Endothelial cell of umbilical vein (primary cell): ENCODE measurements at regions not wholly inside any gene's neighbourhood (a gene's known extent, or its start where the extent isn't known, plus 50 kb on each side); places are given as distances from the start of the nearest gene placed in this dataset.

ENCODE experiments used
- BruUV-seq: library from RNA; stranded (reverse); fragments of 400-500 nt; replicated peaks from 2 replicates; lab custom pipeline; 2021; lab: Mats Ljungman, UMichigan
- CTCF ChIA-PET: fragments of 300-600, 350-600 bp; sonication (Branson Sonifier 250); formaldehyde crosslinking; loops from one replicate; lab custom pipeline; 2021; ENCODE audit warnings: antibody characterized with exemption, inconsistent platforms; lab: Charles Lee
- POLR2A ChIA-PET: fragments of 300-600, 350-600 bp; sonication (Branson Sonifier 250); formaldehyde crosslinking; loops from one replicate; lab custom pipeline; 2021; ENCODE audit warnings: antibody characterized with exemption, inconsistent platforms; lab: Charles Lee
- DNase-seq: peaks from one replicate; pipeline ENCODE4 v3.0.0-alpha.2; 2011; ENCODE audit warnings: low read depth, low spot score
- FAIRE-seq: peaks from 2 replicates; lab custom pipeline; 2011; peaks lifted over from hg19 to GRCh38; lab: Jason Lieb, UNC
- H2AFZ ChIP-seq: 2 replicates; pipeline ENCODE4 v1.6.0; 2012; ENCODE audit warnings: low read depth, low read length, control low read depth, inconsistent platforms
- H3K27ac ChIP-seq: 2 replicates; pipeline ENCODE4 v1.5.1; 2011; ENCODE audit warnings: low read depth, mild to moderate bottlenecking, control low read depth, low read length, moderate library complexity; ENCODE audit not compliant: insufficient read depth
- H3K27me3 ChIP-seq, 2 experiments: 2 replicates each; pipeline versions ENCODE4 v1.6.0 to v1.6.1; 2011; ENCODE audit warnings: low read length in 2 of 2, mixed read lengths in 1 of 2; ENCODE audit not compliant: control insufficient read depth in 2 of 2, insufficient read depth in 2 of 2
- H3K36me3 ChIP-seq, 2 experiments: 2 replicates in 1 of 2; 3 replicates in 1 of 2; pipeline ENCODE4 v1.5.1; 2011; ENCODE audit warnings: low read length in 2 of 2, mild to moderate bottlenecking in 1 of 2, moderate library complexity in 1 of 2; ENCODE audit not compliant: control insufficient read depth in 2 of 2, insufficient read depth in 2 of 2; ENCODE audit errors: extremely low read depth in 1 of 2
- H3K4me1 ChIP-seq: 3 replicates; pipeline ENCODE4 v1.5.1; 2011; ENCODE audit warnings: mild to moderate bottlenecking, low read length; ENCODE audit not compliant: control insufficient read depth, insufficient read depth; ENCODE audit errors: extremely low read depth
- H3K4me2 ChIP-seq: 2 replicates; pipeline ENCODE4 v1.6.1; 2011; ENCODE audit warnings: low read length, control low read depth, mixed read lengths; ENCODE audit not compliant: insufficient read depth
- H3K4me3 ChIP-seq, 3 experiments: fragments of 200-600 bp in 1 of 3; sonication (generic), shearing (Covaris generic) in 1 of 3; replicated peaks in 1 of 3; 2 replicates each; pipeline ENCODE4 v1.5.1; 2011 to 2016; ENCODE audit warnings: control low read depth in 3 of 3, low read length in 3 of 3, mild to moderate bottlenecking in 2 of 3, inconsistent platforms in 1 of 3, low read depth in 1 of 3, moderate library complexity in 1 of 3; ENCODE audit not compliant: insufficient read depth in 1 of 3
- H3K79me2 ChIP-seq: 2 replicates; pipeline ENCODE4 v1.6.0; 2012; ENCODE audit warnings: low read length, inconsistent platforms; ENCODE audit not compliant: control insufficient read depth, insufficient read depth
- H3K9ac ChIP-seq: replicated peaks from 2 replicates; pipeline ENCODE3; 2011; ENCODE audit warnings: low read length, control low read depth; ENCODE audit not compliant: insufficient read depth; ENCODE audit errors: extremely low read depth
- H3K9me1 ChIP-seq: replicated peaks from 3 replicates; pipeline ENCODE4 v1.6.0; 2011; ENCODE audit warnings: mild to moderate bottlenecking, low read length; ENCODE audit not compliant: control insufficient read depth, insufficient read depth; ENCODE audit errors: extremely low read depth
- H3K9me3 ChIP-seq: replicated peaks from 2 replicates; pipeline ENCODE4 v1.5.1; 2012; ENCODE audit warnings: low read length, inconsistent platforms; ENCODE audit not compliant: control insufficient read depth, insufficient read depth
- H4K20me1 ChIP-seq: replicated peaks from 2 replicates; pipeline ENCODE3; 2011; ENCODE audit warnings: mild to moderate bottlenecking, low read length; ENCODE audit not compliant: control insufficient read depth, insufficient read depth; ENCODE audit errors: extremely low read depth
- CTCF ChIP-seq, 2 donors: IDR thresholded peaks; 1 replicate in 1 of 2; 2 replicates in 1 of 2; pipeline ENCODE4 v1.5.1; 2011; ENCODE audit warnings: low read length in 2 of 2, mild to moderate bottlenecking in 2 of 2, moderate library complexity in 2 of 2, control low read depth in 1 of 2, inconsistent platforms in 1 of 2, low read depth in 1 of 2; ENCODE audit not compliant: insufficient read depth in 1 of 2; ENCODE audit errors: extremely low read depth in 1 of 2
- EZH2 ChIP-seq: IDR thresholded peaks from 2 replicates; pipeline ENCODE4 v1.6.1; 2012; ENCODE audit warnings: borderline replicate concordance, low read depth, mild to moderate bottlenecking, moderate library complexity, low read length, inconsistent platforms; ENCODE audit not compliant: severe bottlenecking
- FOS ChIP-seq: IDR thresholded peaks from 2 replicates; pipeline ENCODE4 v1.6.1; 2011; ENCODE audit warnings: mild to moderate bottlenecking, low read length, moderate library complexity, borderline replicate concordance; ENCODE audit not compliant: insufficient read depth
- GATA2 ChIP-seq: IDR thresholded peaks from 2 replicates; pipeline ENCODE4 v1.7.0; 2011; ENCODE audit warnings: low read depth, mild to moderate bottlenecking, moderate library complexity, mixed read lengths, low read length; ENCODE audit not compliant: insufficient read length, insufficient read depth
- JUN ChIP-seq: IDR thresholded peaks from 2 replicates; pipeline ENCODE4 v1.6.1; 2011; ENCODE audit warnings: borderline replicate concordance, low read depth; ENCODE audit not compliant: insufficient read length, insufficient read depth
- MAX ChIP-seq: IDR thresholded peaks from 2 replicates; pipeline ENCODE4 v1.6.1; 2011; ENCODE audit not compliant: insufficient read depth, insufficient read length
- MYC ChIP-seq: IDR thresholded peaks from one replicate; pipeline ENCODE4 v1.6.1; 2011; ENCODE audit warnings: mild to moderate bottlenecking, low read depth, low read length
- POLR2A ChIP-seq: IDR thresholded peaks from 2 replicates; pipeline ENCODE4 v1.6.1; 2012; ENCODE audit warnings: low read depth, mild to moderate bottlenecking, control low read depth, low read length
- POLR2AphosphoS5 ChIP-seq: IDR thresholded peaks from 2 replicates; pipeline ENCODE4 v1.6.1; 2012; ENCODE audit warnings: low read depth, mild to moderate bottlenecking, control low read depth, low read length, moderate library complexity; ENCODE audit not compliant: insufficient read depth
- dilution Hi-C: fragments of 300-500 bp; cut with MboI; formaldehyde crosslinking; loops from one replicate; pipeline ENCODE4 v1.15.0; 2019; ENCODE audit warnings: low sequenced_read_pairs; ENCODE audit not compliant: extremely low pct_ligation_motif_present
- intact Hi-C: fragments of 100-400 bp; cut with micrococcal nuclease; formaldehyde crosslinking; loops from one replicate; pipeline ENCODE4 v1.10.0; 2022

- DNase-seq (no peak), FAIRE-seq (no peak)
- Histone ChIP-seq H3K9me1 (no peaks in the 10 kb centered on the region), H3K27ac (no peak overlapping the region), H3K79me2 (no peaks in the 10 kb centered on the region), H3K4me1 (no peaks in the 10 kb centered on the region), H3K9me3 (no peaks in the 10 kb centered on the region), H2AFZ (no peak overlapping the region), H4K20me1 (no peaks in the 10 kb centered on the region), H3K4me2 (no peak overlapping the region), H3K9ac (no peak overlapping the region), H3K27me3 (no peaks in the 10 kb centered on the region), H3K4me3 (no peak overlapping the region), H3K36me3 (no peaks in the 10 kb centered on the region)
- CTCF ChIA-PET = no interaction called here
- intact Hi-C loops (no loop called here), dilution Hi-C loops (no loop called here)
- no TSS peak for BruUV-seq
- POLR2A ChIA-PET = no interaction called here
- TF ChIP-seq POLR2A (no peak), GATA2 (no peak)
These were observed 1145.5 kb downstream of the TBL1XR1 start for GRCh38 chr3:176051766-176052165.

DNA sequence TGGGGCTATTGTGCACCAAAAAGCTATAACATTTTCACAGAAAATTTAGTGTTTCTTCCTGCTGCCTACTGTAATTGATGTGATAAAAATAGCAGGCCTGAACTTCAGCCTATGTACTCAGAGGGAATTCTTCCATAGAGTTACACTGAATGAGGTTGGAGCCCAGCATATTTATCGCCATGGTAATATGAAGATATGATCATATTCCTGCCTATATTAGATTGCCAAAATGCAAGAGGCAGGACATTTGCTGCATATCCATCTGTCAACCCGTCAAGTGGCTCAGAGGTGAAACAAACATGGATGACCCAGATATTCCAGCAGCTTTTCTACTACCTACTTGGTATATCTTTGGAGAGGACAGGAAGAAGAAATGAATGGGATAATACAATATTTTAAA lies 1150.6 kb downstream of the TBL1XR1 start:
- Histone ChIP-seq H3K9ac (no peak overlapping the region), H3K79me2 (no peaks in the 10 kb centered on the region), H3K4me1 (no peaks in the 10 kb centered on the region), H3K36me3 (no peaks in the 10 kb centered on the region), H4K20me1 (no peaks in the 10 kb centered on the region), H2AFZ (no peak overlapping the region), H3K27me3 (no peaks in the 10 kb centered on the region), H3K27ac (no peak overlapping the region), H3K9me3 (no peaks in the 10 kb centered on the region), H3K4me3 (no peak overlapping the region), H3K4me2 (no peak overlapping the region), H3K9me1 (no peaks in the 10 kb centered on the region)
- BruUV-seq = no TSS peak
- intact Hi-C loops (no loop called here), dilution Hi-C loops (no loop called here)
- no peak for DNase-seq
- no peak for FAIRE-seq
- TF ChIP-seq JUN (no peak), MYC (no peak), MAX (no peak), CTCF (IDR thresholded peaks at IDR 0.05; ENCODE audit: extremely low read depth in 1 of 2, insufficient read depth in 1 of 2, low read depth in 1 of 2, low read length in 2 of 2) (no peak), FOS (no peak), POLR2AphosphoS5 (no peak), POLR2A (no peak), GATA2 (no peak), EZH2 (no peak)
- CTCF ChIA-PET = no interaction called here
- POLR2A ChIA-PET = no interaction called here
